ENCODE measurements at regions not wholly inside any gene's neighbourhood (a gene's known extent, or its start where the extent isn't known, plus 50 kb on each side); places are given as distances from the start of the nearest gene placed in this dataset.
"Not testable (repeated sequence)": the region's sequence is repeated elsewhere in the genome, so short reads cannot be mapped to it uniquely, and the experiment has no call there.

DNA sequence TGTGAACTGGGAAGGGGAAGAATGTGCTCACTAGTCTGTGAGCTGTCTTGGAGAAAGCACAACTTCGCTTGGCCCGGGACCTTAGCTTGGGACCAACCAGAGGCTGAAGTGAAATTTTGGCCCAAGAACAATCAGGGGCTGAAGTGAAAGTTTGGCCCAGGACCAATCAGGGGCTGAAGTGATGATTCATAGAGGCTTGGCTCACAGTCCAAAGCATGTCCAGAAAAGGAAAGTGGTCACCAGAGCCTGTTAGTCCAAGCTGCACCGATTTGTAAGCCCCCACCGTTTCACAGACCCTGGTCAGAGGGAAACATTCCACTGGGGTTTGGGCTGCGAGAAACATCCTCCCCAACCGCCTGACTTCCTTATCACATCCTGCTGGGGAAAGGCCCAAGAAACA is 763.3 kb downstream of the SPATA31A7 start:
- H3K4me1 Mint-ChIP-seq (ENCODE audit: low read depth); H3K36me3 Mint-ChIP-seq (ENCODE audit: insufficient read depth in 2 of 2); H3K9me3 Mint-ChIP-seq; H3K27me3 Mint-ChIP-seq (ENCODE audit: low read depth); ATAC-seq (replicated peaks in 1 of 2); H3K4me3 Mint-ChIP-seq; DNase-seq; H3K27ac Mint-ChIP-seq: not testable (repeated sequence)

DNA sequence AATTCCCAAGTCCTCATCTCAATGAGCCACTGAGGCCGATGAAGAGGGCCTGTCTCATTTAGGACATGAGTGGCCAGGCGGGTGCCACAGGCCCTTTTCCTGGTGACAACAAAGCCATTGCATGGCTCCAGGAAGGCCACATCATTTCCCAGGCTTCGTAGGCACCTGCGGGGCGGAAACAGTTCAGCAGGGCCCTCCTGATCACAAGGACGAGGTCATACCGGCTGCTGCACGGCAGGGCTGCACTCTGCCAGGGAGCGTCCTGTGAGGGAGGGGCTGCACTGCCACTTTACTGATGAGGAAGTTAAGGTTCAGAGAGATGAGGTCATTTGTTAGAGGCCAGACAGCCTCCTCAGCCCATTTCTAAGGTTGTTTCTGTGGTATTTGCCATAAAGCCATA is 781.8 kb downstream of the SPATA31A7 start:
- not testable (repeated sequence) for H3K27ac Mint-ChIP-seq; ATAC-seq (replicated peaks in 1 of 2); H3K36me3 Mint-ChIP-seq (ENCODE audit: insufficient read depth in 2 of 2); H3K9me3 Mint-ChIP-seq; H3K4me1 Mint-ChIP-seq (ENCODE audit: low read depth); DNase-seq; H3K27me3 Mint-ChIP-seq (ENCODE audit: low read depth); H3K4me3 Mint-ChIP-seq

DNA sequence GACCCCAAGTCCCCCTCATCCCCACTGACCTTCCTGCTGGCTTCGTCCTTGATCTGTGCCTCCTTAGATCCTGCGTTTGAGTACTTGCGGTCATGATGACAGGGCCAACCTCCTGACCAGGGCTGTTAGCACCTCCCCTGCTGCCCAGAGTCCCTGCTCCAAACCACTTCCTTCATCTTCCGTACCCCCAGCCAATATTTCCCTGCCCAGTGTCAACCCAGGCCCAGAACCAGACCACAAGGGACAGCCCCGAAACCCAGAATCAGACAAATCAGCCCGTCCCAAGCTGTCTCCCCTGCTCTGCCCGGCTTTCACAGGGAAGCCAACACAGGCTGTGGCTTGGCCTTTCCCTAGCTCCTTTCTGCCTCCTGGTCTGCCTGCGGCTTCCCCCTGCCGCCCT is 784.7 kb downstream of the SPATA31A7 start:
- H3K4me3 Mint-ChIP-seq; ATAC-seq (replicated peaks in 1 of 2); H3K36me3 Mint-ChIP-seq (ENCODE audit: insufficient read depth in 2 of 2); H3K9me3 Mint-ChIP-seq; H3K27me3 Mint-ChIP-seq (ENCODE audit: low read depth); H3K27ac Mint-ChIP-seq; H3K4me1 Mint-ChIP-seq (ENCODE audit: low read depth); DNase-seq: not testable (repeated sequence)

DNA sequence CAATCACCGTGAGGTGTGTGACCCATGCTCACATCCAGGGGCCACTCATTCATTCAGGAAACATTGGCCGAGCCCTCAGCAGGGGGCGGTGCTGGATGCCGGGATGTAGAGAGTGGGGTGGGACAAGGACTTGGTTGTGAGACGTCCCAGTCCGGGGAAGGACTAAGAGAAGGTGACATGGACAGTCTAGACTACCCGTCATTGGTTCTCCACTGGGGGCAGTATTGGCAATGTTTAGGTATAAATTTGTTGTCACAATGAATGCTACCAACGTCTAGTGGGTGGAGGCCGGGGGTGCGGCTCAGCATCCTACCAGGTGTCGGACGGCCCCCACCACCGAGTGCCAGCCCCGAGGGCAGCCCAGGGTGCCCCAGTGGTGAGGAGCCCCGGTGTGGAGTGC is 786.5 kb downstream of the SPATA31A7 start:
- H3K4me1 Mint-ChIP-seq (ENCODE audit: low read depth); H3K36me3 Mint-ChIP-seq (ENCODE audit: insufficient read depth in 2 of 2); H3K27ac Mint-ChIP-seq; H3K9me3 Mint-ChIP-seq; H3K4me3 Mint-ChIP-seq; DNase-seq; ATAC-seq (replicated peaks in 1 of 2); H3K27me3 Mint-ChIP-seq (ENCODE audit: low read depth): not testable (repeated sequence)

DNA sequence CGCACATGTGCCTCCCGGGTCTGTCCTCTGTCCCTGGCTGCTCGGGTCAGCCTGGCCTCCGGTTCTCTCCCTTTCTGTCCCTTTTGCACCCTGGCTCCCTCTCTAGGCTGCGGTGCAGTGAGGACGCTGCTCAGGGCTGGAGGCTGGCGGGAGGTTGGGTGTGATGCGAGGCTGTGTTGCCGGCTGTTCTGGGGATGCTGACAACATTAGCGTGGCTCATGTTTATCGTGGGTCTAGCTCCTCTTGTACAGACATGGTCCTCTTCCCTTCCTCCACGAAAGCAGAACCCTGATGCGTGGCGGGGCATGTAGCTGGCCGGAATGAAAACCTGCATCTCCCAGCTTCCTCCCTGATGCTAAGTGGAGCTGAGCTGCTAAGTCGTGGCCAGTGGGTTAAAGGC is 792.9 kb downstream of the SPATA31A7 start:
- not testable (repeated sequence) for H3K27me3 Mint-ChIP-seq (ENCODE audit: low read depth); H3K27ac Mint-ChIP-seq; ATAC-seq (replicated peaks in 1 of 2); H3K9me3 Mint-ChIP-seq; DNase-seq; H3K4me3 Mint-ChIP-seq; H3K4me1 Mint-ChIP-seq (ENCODE audit: low read depth); H3K36me3 Mint-ChIP-seq (ENCODE audit: insufficient read depth in 2 of 2)

DNA sequence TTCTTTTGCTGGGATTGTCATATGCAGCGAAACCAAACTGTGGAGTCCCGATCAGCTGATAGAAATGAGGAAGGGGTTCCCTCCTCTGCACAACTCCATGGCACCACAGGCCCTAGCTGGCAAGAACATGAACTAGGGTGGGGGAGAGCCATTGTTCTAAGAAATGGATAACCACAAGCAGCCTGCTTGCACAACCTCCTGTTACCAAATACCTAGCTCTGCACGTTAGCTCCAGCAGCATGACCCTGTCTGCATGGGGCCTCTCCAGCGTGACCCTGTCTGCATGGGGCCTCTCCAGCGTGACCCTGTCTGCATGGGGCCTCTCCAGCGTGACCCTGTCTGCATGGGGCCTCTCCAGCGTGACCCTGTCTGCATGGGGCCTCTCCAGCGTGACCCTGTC is 793.6 kb downstream of the SPATA31A7 start:
- not testable (repeated sequence) for H3K27me3 Mint-ChIP-seq (ENCODE audit: low read depth); H3K4me3 Mint-ChIP-seq; ATAC-seq (replicated peaks in 1 of 2); DNase-seq; H3K9me3 Mint-ChIP-seq; H3K27ac Mint-ChIP-seq; H3K36me3 Mint-ChIP-seq (ENCODE audit: insufficient read depth in 2 of 2); H3K4me1 Mint-ChIP-seq (ENCODE audit: low read depth)

DNA sequence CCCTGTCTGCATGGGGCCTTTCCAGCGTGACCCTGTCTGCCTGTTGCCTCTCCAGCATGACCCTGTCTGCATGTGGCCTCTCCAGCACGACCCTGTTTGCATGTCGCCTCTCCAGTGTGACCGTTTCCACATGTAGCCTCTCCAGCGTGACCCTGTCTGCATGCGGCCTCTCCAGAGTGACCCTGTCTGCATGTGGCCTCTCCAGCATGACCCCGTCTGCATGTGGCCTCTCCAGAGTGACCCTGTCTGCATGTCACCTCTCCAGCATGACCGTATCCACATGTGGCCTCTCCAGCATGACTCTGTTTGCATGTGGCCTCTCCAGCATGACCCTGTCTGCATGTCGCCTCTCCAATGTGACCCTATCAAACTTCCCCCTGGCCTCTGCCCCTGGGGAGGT is 794.1 kb downstream of the SPATA31A7 start:
- H3K4me3 Mint-ChIP-seq; ATAC-seq (replicated peaks in 1 of 2): not testable (repeated sequence)

DNA sequence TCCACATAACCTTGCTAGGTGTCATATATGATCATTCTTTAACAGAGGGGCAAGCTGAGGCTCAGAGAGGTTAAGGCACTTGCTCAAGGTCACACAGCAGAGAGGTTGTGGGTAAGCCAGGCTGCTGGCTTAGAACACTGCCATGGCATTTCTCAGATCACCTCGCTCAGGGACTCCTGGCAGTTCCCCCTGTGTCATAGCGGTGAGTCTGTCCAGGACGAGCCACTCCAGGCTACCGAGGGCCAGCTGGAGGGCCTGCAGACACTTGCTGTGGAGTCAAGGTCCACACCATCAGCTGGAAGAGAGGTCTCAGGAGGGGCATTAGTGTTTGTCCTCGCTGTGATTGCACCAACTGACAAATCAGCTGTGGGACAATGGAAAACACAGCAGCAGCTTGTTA is 794.7 kb downstream of the SPATA31A7 start:
- H3K36me3 Mint-ChIP-seq (ENCODE audit: insufficient read depth in 2 of 2); H3K4me3 Mint-ChIP-seq; H3K9me3 Mint-ChIP-seq; ATAC-seq (replicated peaks in 1 of 2); H3K4me1 Mint-ChIP-seq (ENCODE audit: low read depth); DNase-seq; H3K27me3 Mint-ChIP-seq (ENCODE audit: low read depth); H3K27ac Mint-ChIP-seq: not testable (repeated sequence)

More for the DNA sequence above, 794.1 kb downstream of the SPATA31A7 start:
- not testable (repeated sequence) for DNase-seq; H3K36me3 Mint-ChIP-seq (ENCODE audit: insufficient read depth in 2 of 2); H3K27me3 Mint-ChIP-seq (ENCODE audit: low read depth); H3K4me1 Mint-ChIP-seq (ENCODE audit: low read depth); H3K9me3 Mint-ChIP-seq; H3K27ac Mint-ChIP-seq

DNA sequence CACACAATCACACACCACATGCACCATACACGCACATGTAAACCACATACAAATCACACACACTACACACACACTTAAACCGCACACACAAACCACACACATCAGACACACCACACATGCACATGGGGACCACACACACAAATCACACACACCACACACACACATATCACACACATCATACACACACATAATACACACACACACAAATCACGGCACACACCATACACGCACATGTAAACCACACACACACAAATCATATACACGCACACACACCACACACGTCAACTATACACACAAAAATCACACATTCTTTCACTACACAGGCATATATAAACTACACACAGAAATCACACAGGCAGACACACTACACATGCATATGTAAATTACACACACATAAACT is 802.3 kb downstream of the SPATA31A7 start:
- H3K4me3 Mint-ChIP-seq; H3K27ac Mint-ChIP-seq; H3K4me1 Mint-ChIP-seq (ENCODE audit: low read depth); H3K36me3 Mint-ChIP-seq (ENCODE audit: insufficient read depth in 2 of 2); H3K27me3 Mint-ChIP-seq (ENCODE audit: low read depth); DNase-seq; ATAC-seq (replicated peaks in 1 of 2): not testable (repeated sequence)
- H3K9me3 Mint-ChIP-seq: peaks cover 9 to 11% of the 10 kb centered on the region in 2 donors

DNA sequence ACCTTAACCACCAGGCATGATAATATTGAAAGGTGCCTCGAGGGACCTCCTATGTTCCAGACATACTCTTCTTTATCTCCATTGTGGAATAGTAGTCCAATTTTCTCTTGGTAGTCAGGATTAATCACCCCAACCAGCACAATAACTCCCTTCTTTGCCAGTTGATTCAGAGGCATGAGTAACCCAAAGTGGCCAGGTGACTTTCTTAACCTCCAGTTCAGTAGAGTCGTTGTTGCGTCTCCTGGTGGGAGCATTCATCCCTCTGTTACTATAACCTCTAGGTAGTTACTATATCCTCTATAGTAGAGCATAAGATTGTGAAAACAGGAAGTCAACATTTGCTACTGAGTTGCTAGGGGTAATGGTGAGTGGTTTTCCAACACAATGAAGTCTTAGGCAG is 842.6 kb downstream of the SPATA31A7 start:
- not testable (repeated sequence) for DNase-seq; H3K36me3 Mint-ChIP-seq (ENCODE audit: insufficient read depth in 2 of 2); H3K4me1 Mint-ChIP-seq (ENCODE audit: low read depth); H3K4me3 Mint-ChIP-seq; H3K27me3 Mint-ChIP-seq (ENCODE audit: low read depth); ATAC-seq (replicated peaks in 1 of 2); H3K9me3 Mint-ChIP-seq; H3K27ac Mint-ChIP-seq

DNA sequence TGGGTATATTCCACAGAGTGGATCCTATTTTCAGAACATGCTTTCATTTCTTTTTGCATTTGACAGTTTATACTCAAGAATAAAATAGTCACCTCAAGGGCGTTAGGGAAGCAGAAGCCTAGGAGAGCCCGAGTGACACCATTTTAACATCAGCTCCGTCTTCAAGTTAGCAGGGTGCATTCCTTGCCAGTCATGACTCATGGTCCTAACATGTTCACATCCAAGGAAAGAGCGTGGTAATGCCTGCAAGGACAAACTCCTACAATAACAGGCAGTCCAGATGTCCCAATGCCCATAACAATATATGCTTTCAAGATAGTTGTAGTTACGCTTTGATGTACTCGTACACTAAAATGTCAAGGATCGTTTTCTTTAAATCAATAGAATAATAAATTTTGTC is 848.4 kb downstream of the SPATA31A7 start:
- DNase-seq; H3K4me1 Mint-ChIP-seq (ENCODE audit: low read depth); H3K27ac Mint-ChIP-seq; H3K27me3 Mint-ChIP-seq (ENCODE audit: low read depth); ATAC-seq (replicated peaks in 1 of 2); H3K9me3 Mint-ChIP-seq; H3K4me3 Mint-ChIP-seq; H3K36me3 Mint-ChIP-seq (ENCODE audit: insufficient read depth in 2 of 2): not testable (repeated sequence)

DNA sequence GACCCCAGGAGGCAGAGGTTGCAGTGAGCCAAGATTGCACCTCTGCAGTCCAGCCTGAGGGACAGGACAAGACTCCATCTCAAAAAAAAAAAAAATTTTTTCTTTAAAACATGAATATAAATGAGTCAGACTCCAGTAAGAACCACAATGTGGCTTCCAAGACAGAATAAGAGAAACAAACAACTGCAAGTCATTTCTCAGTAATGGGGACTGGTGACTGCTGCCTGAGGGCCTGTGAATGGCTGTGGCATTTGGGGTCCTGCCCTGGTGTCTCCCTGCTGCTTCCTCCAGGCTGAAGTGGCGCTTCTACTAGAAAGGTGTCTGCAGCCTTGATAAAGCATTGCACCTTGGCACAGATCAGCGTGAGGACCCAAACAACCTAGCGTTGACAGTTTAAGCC is 868.3 kb downstream of the SPATA31A7 start:
- DNase-seq; H3K4me3 Mint-ChIP-seq; H3K36me3 Mint-ChIP-seq (ENCODE audit: insufficient read depth in 2 of 2); H3K27me3 Mint-ChIP-seq (ENCODE audit: low read depth); H3K27ac Mint-ChIP-seq; H3K4me1 Mint-ChIP-seq (ENCODE audit: low read depth); H3K9me3 Mint-ChIP-seq: not testable (repeated sequence)
- peak in 1 of 2 donors; percentile 58 for ATAC-seq (replicated peaks in 1 of 2)

DNA sequence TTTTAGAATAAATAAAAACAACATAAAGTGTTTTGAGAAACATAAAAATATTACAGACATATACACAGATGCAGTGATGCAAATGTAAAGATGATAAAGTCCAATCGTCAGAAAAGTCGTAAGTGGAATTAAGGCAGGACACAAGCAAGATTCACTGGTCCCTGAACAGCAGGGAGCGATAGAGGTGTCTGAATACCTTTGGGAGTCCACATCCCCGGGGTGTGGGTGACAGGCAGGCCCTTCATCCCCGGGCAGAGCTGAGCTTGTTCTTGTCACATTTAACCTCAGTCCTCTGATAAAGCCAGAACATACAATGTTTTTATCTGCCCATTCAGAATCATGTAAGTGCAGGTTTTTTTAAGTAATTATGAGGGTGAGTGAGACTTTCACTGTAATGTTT is 881.2 kb downstream of the SPATA31A7 start:
- H3K4me3 Mint-ChIP-seq; ATAC-seq (replicated peaks in 1 of 2); H3K36me3 Mint-ChIP-seq (ENCODE audit: insufficient read depth in 2 of 2); DNase-seq; H3K27ac Mint-ChIP-seq; H3K9me3 Mint-ChIP-seq; H3K4me1 Mint-ChIP-seq (ENCODE audit: low read depth); H3K27me3 Mint-ChIP-seq (ENCODE audit: low read depth): not testable (repeated sequence)

DNA sequence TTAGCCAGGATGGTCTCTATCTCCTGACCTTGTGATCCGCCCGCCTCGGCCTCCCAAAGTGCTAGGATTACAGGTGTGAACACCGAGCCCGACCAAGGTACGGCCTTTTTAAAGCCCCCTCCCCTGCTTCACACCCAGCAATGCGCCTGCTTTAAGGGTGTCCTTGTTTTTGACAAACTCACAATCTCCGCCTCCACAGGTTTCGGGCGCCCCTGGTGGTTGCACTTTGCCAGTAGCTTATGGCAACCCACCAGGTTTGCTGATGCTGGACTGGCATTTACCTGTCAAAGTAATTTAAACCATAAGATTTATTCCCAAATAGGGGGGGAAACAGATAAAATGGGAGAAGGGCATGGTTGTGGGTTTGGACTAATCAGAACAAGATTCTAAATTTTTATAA is 883.6 kb downstream of the SPATA31A7 start:
- not testable (repeated sequence) for H3K9me3 Mint-ChIP-seq; H3K4me3 Mint-ChIP-seq; H3K27me3 Mint-ChIP-seq (ENCODE audit: low read depth); ATAC-seq (replicated peaks in 1 of 2); H3K27ac Mint-ChIP-seq; H3K4me1 Mint-ChIP-seq (ENCODE audit: low read depth); DNase-seq; H3K36me3 Mint-ChIP-seq (ENCODE audit: insufficient read depth in 2 of 2)

DNA sequence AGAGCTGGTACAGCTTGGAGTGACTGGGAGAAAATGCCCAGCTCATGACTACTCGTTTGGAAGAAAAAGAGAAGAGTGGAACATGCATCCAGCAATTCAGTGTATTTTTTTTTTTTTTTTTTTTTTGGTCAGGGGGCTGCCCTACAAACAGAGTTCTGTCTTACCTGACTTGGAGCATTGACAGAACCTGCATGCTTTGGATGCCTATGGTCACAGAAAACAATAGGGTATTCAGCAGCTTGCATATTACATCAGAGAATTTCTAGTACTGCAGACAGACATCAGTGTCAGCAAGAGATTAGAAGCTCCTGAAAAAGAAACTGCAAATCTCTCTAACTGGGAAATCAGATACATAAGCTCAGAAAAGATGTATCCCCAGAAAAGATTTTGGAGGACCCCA is 894.4 kb downstream of the SPATA31A7 start:
- ATAC-seq (replicated peaks in 1 of 2); H3K27me3 Mint-ChIP-seq (ENCODE audit: low read depth); H3K36me3 Mint-ChIP-seq (ENCODE audit: insufficient read depth in 2 of 2); H3K4me1 Mint-ChIP-seq (ENCODE audit: low read depth); H3K9me3 Mint-ChIP-seq; H3K4me3 Mint-ChIP-seq; DNase-seq; H3K27ac Mint-ChIP-seq: not testable (repeated sequence)
